NCI-H345 treated with DMSO at 0.1 percent for 48 hours (cell line): ENCODE measurements at regions not wholly inside any gene's neighbourhood (a gene's known extent, or its start where the extent isn't known, plus 50 kb on each side); places are given as distances from the start of the nearest gene placed in this dataset.
"Not testable (repeated sequence)": the region's sequence is repeated elsewhere in the genome, so short reads cannot be mapped to it uniquely, and the experiment has no call there.

ENCODE experiments used
- DNase-seq: peaks from one replicate; lab custom pipeline; 2025; ENCODE audit not compliant: unreplicated experiment; lab: John Stamatoyannopoulos, UW

- DNase-seq: no peak
Observed at GRCh38 chr11:112310848-112311247, 50.2 kb upstream of the PLET1 start.

GRCh38 chr11:112315057-112315720 is 54.5 kb upstream of the PLET1 start:
- DNase-seq: no peak

DNA sequence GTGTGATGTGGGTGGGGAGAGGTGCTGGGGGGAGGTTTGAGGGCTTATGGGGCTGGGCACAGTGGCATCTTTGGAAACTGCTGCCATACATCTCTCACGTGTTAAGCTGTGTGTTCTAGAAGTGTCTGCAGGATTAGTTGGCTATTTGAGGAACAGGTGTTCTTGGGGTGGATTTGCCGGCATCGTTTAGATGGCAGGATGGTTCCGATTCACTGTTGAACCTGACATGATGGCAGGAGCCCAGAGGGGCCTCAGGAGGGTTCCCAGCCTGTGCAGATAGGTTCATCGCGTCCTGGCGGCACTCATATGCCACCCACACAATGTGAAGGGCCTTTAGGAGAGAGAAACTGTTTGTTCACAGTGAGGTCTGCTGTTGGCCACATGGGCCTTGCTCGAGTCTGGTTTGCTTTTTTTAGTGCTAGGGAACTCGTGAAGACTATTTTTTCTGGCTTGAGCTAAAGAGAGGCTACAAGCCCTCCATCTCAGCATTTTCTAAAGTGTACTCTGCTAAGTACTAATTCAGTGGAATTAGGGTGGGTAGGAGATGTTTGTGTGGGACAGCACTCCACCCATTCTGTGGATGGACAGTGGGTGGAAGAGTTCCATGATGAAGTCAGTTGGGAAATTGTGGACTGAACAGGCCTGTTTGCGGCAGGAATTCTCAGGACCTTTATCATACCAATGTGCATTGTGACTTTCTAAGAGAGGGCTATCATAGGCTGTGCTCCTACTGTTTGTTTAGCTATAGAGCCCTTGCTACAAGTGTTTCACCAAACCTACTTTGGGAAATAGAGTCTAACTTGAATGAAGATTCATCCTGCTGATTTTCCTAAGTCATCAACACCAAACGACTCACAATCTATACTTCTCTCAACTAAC is 55.4 kb upstream of the PLET1 start:
- DNase-seq: no peak

GRCh38 chr11:112316971-112317370 is 56.3 kb upstream of the PLET1 start:
- DNase-seq: no peak

GRCh38 chr11:112318184-112318591 is 57.5 kb upstream of the PLET1 start:
- DNase-seq: no peak

DNA sequence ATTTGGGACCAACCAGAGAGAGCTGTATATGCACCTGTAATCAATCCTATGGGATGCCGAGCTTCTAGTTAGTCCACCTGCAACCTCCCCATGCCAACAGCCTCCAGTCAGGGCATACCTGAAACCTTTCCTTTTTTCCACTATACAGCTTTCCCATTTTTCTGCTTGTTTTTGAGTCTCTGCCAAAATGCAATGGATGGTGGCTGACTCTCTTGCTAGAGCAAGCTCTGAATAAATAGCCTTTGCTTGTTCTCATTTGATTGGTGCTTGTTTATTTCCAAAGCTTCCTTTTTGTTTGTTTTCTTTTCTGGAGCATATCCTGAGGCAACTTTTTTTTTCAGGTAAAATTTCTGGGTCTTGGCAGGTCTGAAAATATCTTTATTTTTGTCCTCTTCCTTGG is 58.0 kb upstream of the PLET1 start:
- DNase-seq: no peak

GRCh38 chr11:112320668-112321067 is 60.0 kb upstream of the PLET1 start:
- DNase-seq: peak; percentile 21

DNA sequence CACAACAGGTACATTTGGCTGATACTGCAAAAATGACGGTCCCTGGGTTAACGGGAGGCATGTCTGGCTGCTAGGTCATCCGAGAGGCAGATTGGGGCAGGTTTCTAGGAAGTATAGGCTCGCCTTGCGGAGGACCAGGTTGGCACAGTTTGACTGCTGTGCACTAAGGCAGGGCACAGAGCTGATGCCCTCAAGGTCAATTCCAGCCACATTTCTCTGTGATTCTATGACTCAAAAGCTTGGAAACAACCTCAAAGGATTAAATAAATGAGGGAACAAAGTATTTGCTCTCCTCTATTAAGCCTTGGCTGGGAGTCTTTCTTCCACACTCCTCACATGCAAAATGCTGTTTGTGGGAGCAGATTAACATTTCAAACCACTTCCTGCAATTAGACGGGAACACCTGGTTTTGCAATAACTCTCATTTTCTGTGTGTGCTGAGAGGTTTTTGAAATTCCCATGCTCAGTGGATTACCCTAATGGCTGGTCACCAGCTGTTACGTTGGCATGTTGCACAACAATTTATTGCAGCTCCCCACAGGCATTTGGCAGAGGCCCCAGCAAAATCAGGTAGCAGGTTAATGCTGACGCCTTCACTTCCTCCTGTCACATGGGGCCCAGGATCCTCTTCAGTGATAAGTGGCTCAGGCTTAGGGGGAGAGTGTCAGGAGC is 61.0 kb upstream of the PLET1 start:
- peak; percentile 91 for DNase-seq

DNA sequence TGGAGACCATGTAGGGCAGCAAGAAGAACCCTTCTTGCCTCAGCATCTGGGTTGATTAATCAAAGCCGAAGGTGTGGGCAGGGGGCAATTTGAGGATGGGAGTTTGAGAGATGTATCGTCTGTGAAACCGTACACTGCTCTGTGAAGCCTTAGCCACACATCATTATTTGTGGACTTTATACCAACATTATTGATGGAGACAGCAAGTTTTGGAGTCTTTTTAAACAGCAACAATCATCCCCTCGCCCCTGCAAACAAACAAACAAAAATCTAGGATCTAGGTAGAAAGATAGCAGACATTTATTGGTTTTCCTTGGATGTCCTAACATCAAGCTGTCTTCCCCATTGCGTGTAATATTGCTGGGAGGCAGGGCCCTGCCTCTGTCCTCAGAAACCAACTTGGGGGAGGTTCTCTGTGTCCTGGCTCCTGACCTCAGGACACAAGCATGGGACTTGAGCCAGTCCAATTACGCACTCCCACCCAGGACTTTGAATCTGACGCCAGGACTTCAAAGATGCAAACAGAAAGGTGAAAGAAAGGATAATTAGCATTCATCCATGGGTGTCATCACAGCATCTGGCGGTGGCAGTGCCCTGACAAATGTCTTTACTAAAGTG is 61.6 kb upstream of the PLET1 start:
- no peak for DNase-seq

- no peak for DNase-seq
Observed at GRCh38 chr11:112334381-112334780, 73.7 kb upstream of the PLET1 start.

DNA sequence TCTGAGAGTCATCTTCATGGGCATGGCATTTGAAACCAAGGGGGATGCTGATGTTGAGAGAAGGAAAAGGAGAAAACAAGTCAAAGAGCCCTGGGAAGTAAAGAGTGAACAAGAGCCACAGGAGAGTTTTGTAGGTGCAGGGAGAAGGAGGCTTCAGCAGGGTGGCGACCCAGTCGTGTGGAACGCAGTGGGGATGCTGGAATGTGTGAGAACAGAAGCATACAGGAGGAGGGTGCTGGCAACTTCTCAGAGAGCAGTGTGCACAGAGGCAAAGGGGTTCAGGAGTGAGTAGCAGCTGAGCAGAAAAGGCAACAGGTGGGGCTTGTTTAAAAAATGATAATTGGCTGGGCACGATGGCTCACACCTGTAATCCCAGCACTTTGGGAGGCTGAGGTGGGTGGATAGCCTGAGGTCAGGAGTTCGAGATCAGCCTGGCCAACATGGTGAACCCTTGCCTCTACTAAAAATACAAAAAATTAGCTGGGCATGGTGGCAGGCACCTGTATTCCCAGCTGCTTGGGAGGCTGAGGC is 75.8 kb upstream of the PLET1 start:
- no peak for DNase-seq

- no peak for DNase-seq
Observed at GRCh38 chr11:112339566-112339965, 78.9 kb upstream of the PLET1 start.

DNA sequence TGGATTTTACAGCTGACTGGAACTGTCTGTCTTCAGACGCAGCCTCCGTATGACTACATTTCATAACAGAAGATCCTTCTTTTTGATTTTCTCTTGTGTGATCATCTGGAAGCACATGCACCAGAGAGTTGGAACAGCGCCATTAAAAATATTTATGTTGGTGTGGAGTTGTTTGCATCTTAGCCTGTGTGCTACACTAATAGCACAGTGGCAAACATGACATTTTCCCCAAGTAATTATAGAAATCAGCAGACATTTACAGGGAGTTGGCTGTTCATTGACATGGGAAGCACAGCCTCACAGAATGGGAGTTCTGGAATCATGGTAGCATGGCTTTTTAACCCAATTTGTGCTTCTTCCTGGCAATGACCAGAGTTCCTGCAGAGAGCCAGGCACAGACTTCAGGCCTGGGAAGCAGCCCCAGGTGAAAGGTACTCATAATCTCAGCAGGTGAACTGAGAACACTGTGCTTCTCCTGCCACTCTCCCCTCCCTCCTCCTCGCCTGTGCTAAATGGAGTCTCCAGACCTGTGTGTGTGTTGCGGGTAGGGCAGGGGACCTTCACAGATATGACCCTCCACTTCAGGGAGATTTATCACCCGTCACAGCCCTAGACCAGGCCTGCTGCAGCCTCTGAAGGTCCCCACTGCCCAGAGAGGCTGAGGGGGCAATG is 82.8 kb upstream of the PLET1 start:
- peak; percentile 47 for DNase-seq

DNA sequence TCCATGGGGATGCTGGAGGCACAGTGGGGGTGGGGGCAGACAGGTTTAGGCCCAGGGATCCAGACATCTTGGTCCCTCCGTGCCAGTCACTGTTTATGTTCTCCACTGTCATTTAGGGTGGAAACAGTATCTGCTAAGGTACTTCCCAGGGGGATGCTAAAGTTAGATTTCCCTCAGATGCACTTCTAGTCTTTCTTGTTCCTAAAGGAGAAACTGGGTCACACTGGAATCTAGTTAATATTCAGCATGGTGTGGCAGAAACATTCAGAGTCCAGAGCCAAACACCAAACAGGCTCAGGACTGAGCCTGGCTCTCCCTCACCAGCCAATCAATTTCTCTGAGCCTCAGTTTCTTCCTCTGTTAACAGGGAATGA is 83.4 kb upstream of the PLET1 start:
- DNase-seq: no peak

DNA sequence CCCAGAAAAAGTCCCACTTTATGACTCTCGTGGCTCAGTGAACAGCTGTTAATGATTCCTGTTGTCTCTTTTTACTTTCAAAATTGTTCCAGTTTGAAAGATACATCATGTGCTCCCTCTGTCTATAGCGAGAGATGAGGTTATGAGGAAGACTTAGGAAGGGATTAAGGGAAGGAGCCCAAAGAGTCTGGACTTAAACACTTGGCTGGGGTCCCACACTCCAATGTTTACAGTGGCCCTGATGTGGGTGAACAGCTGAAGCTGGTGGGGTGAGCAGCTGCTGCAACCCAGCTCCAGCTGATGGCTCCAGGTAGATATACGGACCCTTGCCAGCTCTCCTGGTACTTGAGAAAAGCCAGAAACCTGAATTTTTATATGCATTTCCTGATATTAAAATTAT is 84.5 kb upstream of the PLET1 start:
- DNase-seq: no peak

- no peak for DNase-seq
Observed at GRCh38 chr11:112345706-112346105, 85.0 kb upstream of the PLET1 start.

DNA sequence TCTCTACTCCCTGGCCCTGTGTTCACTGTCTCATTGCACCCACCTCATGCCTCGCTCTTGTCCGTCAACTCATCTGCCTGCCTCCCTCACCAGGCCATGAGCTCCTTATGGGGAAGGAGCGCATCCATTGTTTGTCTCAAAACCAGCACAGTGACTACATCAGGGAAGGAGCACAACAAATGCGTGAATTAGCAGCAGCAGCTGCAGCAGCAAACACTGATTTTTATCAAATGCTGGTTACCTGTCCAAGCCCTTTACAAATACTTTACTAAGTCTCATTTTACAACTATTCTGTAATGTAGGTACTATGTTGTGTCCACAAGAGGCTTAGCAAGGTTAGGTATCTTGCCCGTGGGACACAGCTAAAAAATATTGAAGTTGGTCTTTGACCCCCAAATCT is 85.9 kb upstream of the PLET1 start:
- no peak for DNase-seq

DNA sequence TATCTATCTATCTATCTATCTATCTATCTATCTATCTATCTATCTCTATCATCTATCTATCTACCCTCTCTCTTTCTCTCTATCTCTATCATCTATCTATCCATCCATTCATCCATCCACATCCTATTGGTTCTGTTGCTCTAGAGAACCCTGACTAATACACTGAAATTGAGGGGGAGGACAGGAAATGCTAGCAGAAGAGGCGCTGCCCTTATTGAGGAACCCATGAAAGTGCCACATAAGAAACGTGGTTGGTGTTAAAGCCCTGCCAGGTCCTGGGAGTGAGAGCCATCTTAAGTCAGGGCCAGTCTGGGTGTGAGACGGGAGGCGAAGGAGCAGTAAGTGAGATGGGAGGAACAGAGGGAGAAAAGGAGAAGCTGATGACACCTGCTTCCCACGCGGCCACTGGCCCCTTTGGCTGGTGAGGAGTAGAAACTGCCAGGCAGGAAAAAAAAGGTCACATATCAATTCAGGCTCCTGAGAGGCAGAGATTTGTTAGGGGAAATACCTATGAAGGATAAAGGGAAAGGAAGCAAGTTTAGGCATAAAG is 87.9 kb upstream of the PLET1 start:
- no peak for DNase-seq

DNA sequence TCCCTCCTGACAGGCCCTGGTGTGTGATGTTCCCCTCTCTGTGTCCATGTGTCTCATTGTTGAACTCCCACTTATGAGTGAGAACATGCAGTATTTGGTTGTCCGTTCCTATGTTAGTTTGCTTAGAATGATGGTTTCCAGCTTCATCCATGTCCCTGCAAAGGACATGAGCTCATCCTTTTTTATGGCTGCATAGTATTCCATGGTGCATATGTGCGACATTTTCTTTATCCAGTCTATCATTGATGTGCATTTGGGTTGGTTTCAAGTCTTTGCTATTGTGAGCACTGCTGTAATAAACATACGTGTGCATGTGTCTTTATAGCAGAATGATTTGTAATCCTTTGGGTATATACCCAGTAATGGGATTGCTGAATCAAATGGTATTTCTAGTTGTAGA is 90.8 kb upstream of the PLET1 start:
- DNase-seq: not testable (repeated sequence)

DNA sequence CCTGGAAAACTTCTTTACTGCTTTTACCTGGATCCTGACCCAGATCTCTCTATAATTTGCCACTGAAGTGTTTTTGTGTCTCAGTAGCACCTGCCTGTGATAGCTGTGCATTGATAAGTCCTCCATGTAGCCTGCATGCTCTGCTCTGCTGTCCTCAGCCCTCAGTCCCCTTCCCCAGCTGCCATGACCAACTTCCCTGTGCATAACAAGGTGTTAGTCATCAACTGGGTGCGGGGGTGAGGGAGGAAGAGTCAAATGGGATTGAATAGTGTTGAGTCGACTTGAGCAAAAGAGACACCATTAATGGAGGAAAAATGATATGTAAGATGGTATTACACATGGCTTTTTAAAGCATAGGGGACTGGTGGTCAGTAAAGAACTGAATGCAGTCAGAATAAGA is 92.2 kb upstream of the PLET1 start:
- no peak for DNase-seq

DNA sequence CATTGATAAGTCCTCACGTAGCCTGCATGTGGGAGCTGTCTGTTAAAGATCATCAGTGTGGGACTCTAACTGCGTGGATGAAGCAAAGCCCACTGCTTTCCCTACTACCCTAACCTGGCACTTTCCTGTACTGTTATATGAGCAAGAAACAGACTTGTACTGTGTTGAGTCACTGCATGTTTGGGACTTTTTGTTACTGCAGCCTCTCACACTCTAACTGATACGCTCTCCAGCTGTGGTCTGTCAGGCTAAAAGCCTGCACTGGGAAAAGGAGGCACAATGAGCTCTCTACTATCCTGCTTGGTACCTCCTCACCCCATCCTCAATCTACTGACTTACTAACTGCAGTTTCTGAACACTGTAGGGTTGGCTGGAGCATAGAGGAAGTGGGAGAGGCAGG is 93.7 kb upstream of the PLET1 start:
- no peak for DNase-seq
